ENCODE measurements at regions not wholly inside any gene's neighbourhood (a gene's known extent, or its start where the extent isn't known, plus 50 kb on each side); places are given as distances from the start of the nearest gene placed in this dataset.

GRCh38 chr2:125092276-125093009, 1067.4 kb downstream of the CNTNAP5 start:
- TF ChIP-seq EZH2 (IDR thresholded peaks at IDR 0.05; ENCODE audit: low read length, missing control alignments): no peak
- TF ChIP-seq, protein P1, sequence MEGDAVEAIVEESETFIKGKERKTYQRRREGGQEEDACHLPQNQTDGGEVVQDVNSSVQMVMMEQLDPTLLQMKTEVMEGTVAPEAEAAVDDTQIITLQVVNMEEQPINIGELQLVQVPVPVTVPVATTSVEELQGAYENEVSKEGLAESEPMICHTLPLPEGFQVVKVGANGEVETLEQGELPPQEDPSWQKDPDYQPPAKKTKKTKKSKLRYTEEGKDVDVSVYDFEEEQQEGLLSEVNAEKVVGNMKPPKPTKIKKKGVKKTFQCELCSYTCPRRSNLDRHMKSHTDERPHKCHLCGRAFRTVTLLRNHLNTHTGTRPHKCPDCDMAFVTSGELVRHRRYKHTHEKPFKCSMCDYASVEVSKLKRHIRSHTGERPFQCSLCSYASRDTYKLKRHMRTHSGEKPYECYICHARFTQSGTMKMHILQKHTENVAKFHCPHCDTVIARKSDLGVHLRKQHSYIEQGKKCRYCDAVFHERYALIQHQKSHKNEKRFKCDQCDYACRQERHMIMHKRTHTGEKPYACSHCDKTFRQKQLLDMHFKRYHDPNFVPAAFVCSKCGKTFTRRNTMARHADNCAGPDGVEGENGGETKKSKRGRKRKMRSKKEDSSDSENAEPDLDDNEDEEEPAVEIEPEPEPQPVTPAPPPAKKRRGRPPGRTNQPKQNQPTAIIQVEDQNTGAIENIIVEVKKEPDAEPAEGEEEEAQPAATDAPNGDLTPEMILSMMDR (conservative IDR thresholded peaks at IDR 0.05 in 1 of 2, IDR thresholded peaks at IDR 0.05 in 1 of 2; ENCODE audit: low read depth in 1 of 2, low read length in 2 of 2): no peak

Measured in fibroblast of lung (primary cell).